Spleen (tissue), 11 donors: ENCODE measurements at regions not wholly inside any gene's neighbourhood (a gene's known extent, or its start where the extent isn't known, plus 50 kb on each side); places are given as distances from the start of the nearest gene placed in this dataset.

Source experiments
- DNase-seq: peaks from one replicate; pipeline ENCODE4 v3.0.0-alpha.2; 2020
- H3K27ac ChIP-seq, 8 donors: fragments of 200-600 bp; sonication (generic) in 7 of 8; 1 replicate in 4 of 8; 2 replicates in 4 of 8; pipeline versions ENCODE4 v1.5.0 to v1.8.0; 2016 to 2021; ENCODE audit warnings: inconsistent platforms in 4 of 8, mild to moderate bottlenecking in 4 of 8, moderate library complexity in 1 of 8
- H3K27me3 ChIP-seq, 7 donors: fragments of 200-600 bp; sonication (generic) in 6 of 7; replicated peaks in 1 of 7; 1 replicate in 4 of 7; 2 replicates in 3 of 7; pipeline versions ENCODE4 v1.5.0 to v1.8.0; 2016 to 2021; ENCODE audit warnings: inconsistent platforms in 3 of 7, mild to moderate bottlenecking in 1 of 7
- H3K36me3 ChIP-seq, 6 donors: fragments of 200-600 bp; sonication (generic) in 5 of 6; 1 replicate in 4 of 6; 2 replicates in 2 of 6; pipeline versions ENCODE4 v1.5.0 to v1.8.0; 2016 to 2021; ENCODE audit warnings: inconsistent platforms in 2 of 6
- H3K4me1 ChIP-seq, 6 donors: fragments of 200-600 bp; sonication (generic) in 5 of 6; 1 replicate in 3 of 6; 2 replicates in 3 of 6; pipeline versions ENCODE4 v1.5.0 to v1.8.0; 2016 to 2021; ENCODE audit warnings: inconsistent platforms in 3 of 6
- H3K4me3 ChIP-seq, 8 donors: fragments of 200-600 bp; sonication (generic) in 7 of 8; 1 replicate in 4 of 8; 2 replicates in 4 of 8; pipeline versions ENCODE4 v1.5.0 to v1.8.0; 2016 to 2021; ENCODE audit warnings: inconsistent platforms in 4 of 8, mild to moderate bottlenecking in 4 of 8, moderate library complexity in 2 of 8
- H3K9me3 ChIP-seq, 8 donors: fragments of 200-600 bp; sonication (generic) in 7 of 8; 1 replicate in 4 of 8; 2 replicates in 4 of 8; pipeline versions ENCODE4 v1.5.0 to v1.8.0; 2016 to 2021; ENCODE audit warnings: inconsistent platforms in 4 of 8
- CTCF ChIP-seq, 11 experiments: fragments of 200-600 bp in 7 of 11; fragments of 450-650 bp in 4 of 11; sonication (generic) in 4 of 11; IDR thresholded peaks in 8 of 11; conservative IDR thresholded peaks in 3 of 11; 1 replicate in 7 of 11; 2 replicates in 4 of 11; pipeline versions ENCODE4 v1.4.0 to v1.8.0; 2016 to 2021; ENCODE audit warnings: antibody characterized with exemption in 11 of 11, inconsistent platforms in 4 of 11, mild to moderate bottlenecking in 1 of 11
- POLR2A ChIP-seq, 3 donors: fragments of 450-650 bp; IDR thresholded peaks; one replicate each; pipeline ENCODE4 v1.5.1; 2017; ENCODE audit warnings: antibody characterized with exemption in 3 of 3, mild to moderate bottlenecking in 1 of 3
- POLR2AphosphoS5 ChIP-seq, 3 donors: sonication (generic); formaldehyde crosslinking; IDR thresholded peaks; one replicate each; pipeline ENCODE4 v1.5.1; 2017; ENCODE audit warnings: antibody characterized with exemption in 3 of 3
- WGBS, 5 donors: extraction: QIAGEN DNeasy Blood & Tissue Kit in 3 of 5; methylation state at CpG; one replicate each; pipeline versions ENCODE4 v1.1.5 to v1.1.7; 2013 to 2018; 5-methylcytosine and 5-hydroxymethylcytosine counted together
- intact Hi-C: fragments of 100-400 bp; cut with DNase I; formaldehyde crosslinking; loops from one replicate; pipeline ENCODE4 v1.15.0; 2023; ENCODE audit warnings: low total_unique reads
- donor health status: healthy with polysubstance abuse.
- donor health status: DM: no; HTN: no; CAD: no; lungs with moderate emphysema.
- donor health status: DM: no; HTN: no; CAD: no.
- donor health status: Bipolar disorder and iron deficiency.
- donor health status: healthy.
- donor health status: DM: no; HTN: no; CAD: no.
- donor health status: DM: yes; HTN: yes; CAD: no.

- Histone ChIP-seq H3K36me3 (no peaks in the 10 kb centered on the region), H3K9me3 (no peaks in the 10 kb centered on the region), H3K4me1 (no peaks in the 10 kb centered on the region), H3K27me3 (no peaks in the 10 kb centered on the region), H3K4me3 (no peak overlapping the region), H3K27ac (no peak overlapping the region)
- intact Hi-C loops: no loop called here
- TF ChIP-seq POLR2A (IDR thresholded peaks at IDR 0.05) (no peak), POLR2AphosphoS5 (IDR thresholded peaks at IDR 0.05) (no peak), CTCF (IDR thresholded peaks at IDR 0.05 in 8 of 11, conservative IDR thresholded peaks at IDR 0.05 in 3 of 11) (no peak)
- 68 to 86% (median 82%) methylated on average over 2 of the region's 2 CpGs for WGBS, 5 donors
- DNase-seq: no peak
These were observed 88.9 kb upstream of the TYRP1 start for GRCh38 chr9:12604164-12604821.

- no peak for TF ChIP-seq POLR2AphosphoS5 (IDR thresholded peaks at IDR 0.05)
- no peak for TF ChIP-seq CTCF (IDR thresholded peaks at IDR 0.05 in 8 of 11, conservative IDR thresholded peaks at IDR 0.05 in 3 of 11)
- TF ChIP-seq POLR2A (IDR thresholded peaks at IDR 0.05): no peak
- Histone ChIP-seq H3K4me1 (no peaks in the 10 kb centered on the region), H3K27ac (no peak overlapping the region), H3K27me3 (no peaks in the 10 kb centered on the region), H3K36me3 (no peaks in the 10 kb centered on the region), H3K4me3 (no peak overlapping the region), H3K9me3 (no peaks in the 10 kb centered on the region)
- no peak for DNase-seq
- 48 to 61% (median 56%) methylated on average over 4 of the region's 4 CpGs for WGBS, 5 donors
- intact Hi-C loops: no loop called here
These were observed 80.9 kb upstream of the TYRP1 start for GRCh38 chr9:12612211-12612770.

DNA sequence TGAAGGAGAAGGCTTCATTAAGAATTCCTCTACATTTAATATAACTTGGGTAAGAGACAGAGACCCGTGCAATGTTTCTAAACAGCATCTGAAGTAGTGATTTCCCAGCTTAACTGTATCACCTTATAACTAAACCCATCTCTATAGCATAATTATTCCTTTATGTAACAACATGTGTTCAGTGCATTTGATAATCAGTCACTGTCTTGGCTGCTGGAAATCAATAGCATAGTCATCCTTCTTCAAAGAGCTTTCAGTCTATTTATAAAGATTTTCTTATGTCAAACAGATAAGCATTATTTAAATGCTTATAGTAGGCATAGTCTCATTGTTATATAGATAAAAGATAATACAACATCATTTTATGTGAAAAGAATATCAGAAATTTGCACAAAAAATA lies 80.1 kb upstream of the TYRP1 start:
- WGBS, 5 donors: 62 to 78% (median 64%) methylated on average over 1 of the region's 1 CpG
- TF ChIP-seq POLR2AphosphoS5 (IDR thresholded peaks at IDR 0.05) (no peak), CTCF (IDR thresholded peaks at IDR 0.05 in 8 of 11, conservative IDR thresholded peaks at IDR 0.05 in 3 of 11) (no peak), POLR2A (IDR thresholded peaks at IDR 0.05) (no peak)
- no peaks in the 10 kb centered on the region for H3K36me3 ChIP-seq
- no peaks in the 10 kb centered on the region for H3K27me3 ChIP-seq
- intact Hi-C loops: no loop called here
- no peak for DNase-seq
- H3K4me1 ChIP-seq: no peaks in the 10 kb centered on the region
- H3K9me3 ChIP-seq: no peaks in the 10 kb centered on the region
- H3K27ac ChIP-seq: no peak overlapping the region
- no peak overlapping the region for H3K4me3 ChIP-seq

- Histone ChIP-seq H3K27ac (no peak overlapping the region), H3K27me3 (no peaks in the 10 kb centered on the region), H3K36me3 (no peaks in the 10 kb centered on the region), H3K4me3 (no peak overlapping the region), H3K9me3 (no peaks in the 10 kb centered on the region), H3K4me1 (no peaks in the 10 kb centered on the region)
- intact Hi-C loops: no loop called here
- 78 to 85% (median 84%) methylated on average over 3 of the region's 3 CpGs for WGBS, 5 donors
- TF ChIP-seq POLR2AphosphoS5 (IDR thresholded peaks at IDR 0.05) (no peak), POLR2A (IDR thresholded peaks at IDR 0.05) (no peak), CTCF (IDR thresholded peaks at IDR 0.05 in 8 of 11, conservative IDR thresholded peaks at IDR 0.05 in 3 of 11) (no peak)
- DNase-seq: no peak
These were observed 78.7 kb upstream of the TYRP1 start for GRCh38 chr9:12614488-12614887.
